GM19025 (cell line): ENCODE measurements at regions not wholly inside any gene's neighbourhood (a gene's known extent, or its start where the extent isn't known, plus 50 kb on each side); places are given as distances from the start of the nearest gene placed in this dataset.

Source experiments
- ATAC-seq: cut with Tn5 transposase; IDR thresholded peaks from one replicate; pipeline ENCODE4 v1.9.1; 2021; ENCODE audit warnings: mild to moderate bottlenecking, low read depth, moderate library complexity; ENCODE audit not compliant: unreplicated experiment

GRCh38 chr12:92089559-92089958 lies 56.1 kb downstream of the BTG1 start:
- ATAC-seq, result no peak

DNA sequence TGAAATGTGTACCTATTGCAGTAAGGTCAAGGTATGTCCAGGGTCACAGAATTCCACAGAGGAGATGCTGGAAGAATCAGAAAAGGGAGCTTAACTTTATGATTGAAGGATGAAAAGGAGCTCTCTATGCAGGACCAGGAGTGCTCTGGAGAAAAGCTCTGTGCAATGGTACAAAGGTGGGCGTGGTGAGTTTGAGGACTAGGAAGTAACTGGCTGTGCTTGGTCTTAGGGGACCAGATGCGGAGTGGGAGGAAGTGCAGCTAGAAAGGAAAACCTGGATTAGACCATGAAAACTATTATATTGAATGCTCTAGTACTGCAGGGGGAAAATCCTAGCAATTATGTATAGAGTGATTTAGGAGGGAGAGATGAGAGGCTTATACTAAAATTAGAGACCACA lies 56.8 kb downstream of the BTG1 start:
- ATAC-seq, result no peak

DNA sequence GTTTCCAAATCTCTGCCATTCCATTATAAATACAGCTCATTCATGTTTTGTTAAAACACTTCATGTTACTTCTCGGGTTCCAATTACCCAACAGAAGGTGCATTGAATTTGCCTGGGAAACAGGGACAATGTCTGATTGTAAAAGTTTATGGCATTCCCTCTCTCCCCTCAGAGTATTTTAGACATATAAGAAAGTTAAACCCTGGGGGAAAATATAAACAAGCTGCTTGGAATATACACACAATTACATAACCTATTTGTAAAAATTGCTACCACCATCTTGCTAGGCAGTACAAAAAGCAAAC lies 60.0 kb downstream of the BTG1 start:
- ATAC-seq, result no peak

DNA sequence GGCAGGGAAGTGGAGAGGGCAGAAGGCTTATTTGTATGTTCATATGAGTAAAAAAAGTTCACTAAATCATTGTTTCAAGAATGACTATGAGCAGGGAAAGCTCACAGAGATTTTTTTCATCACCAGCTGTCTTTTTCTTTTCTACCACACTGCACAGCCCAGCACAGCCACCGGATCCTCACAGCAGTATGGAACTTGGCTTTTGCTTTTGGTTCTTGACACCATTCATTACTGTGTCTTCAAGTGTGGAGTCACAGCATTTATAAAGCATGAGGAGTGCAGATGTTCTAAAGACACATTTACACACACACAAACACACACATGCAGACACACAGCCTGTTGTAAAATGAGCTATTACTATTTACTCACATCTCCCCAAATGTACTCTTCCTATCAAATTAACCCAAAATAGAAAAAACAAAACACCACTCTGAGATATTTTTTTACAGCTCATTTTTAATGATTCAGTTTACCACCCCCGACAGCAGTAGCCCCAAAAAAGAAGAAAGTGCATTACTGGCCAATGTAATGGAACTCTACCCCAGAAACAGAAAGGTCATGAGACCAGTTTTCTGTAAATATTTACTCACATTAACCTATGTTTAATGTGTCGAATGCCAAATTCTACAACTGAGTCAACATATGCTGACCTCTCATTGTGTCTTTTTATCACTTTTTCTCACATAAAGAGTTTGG lies 60.5 kb downstream of the BTG1 start:
- ATAC-seq, result no peak

DNA sequence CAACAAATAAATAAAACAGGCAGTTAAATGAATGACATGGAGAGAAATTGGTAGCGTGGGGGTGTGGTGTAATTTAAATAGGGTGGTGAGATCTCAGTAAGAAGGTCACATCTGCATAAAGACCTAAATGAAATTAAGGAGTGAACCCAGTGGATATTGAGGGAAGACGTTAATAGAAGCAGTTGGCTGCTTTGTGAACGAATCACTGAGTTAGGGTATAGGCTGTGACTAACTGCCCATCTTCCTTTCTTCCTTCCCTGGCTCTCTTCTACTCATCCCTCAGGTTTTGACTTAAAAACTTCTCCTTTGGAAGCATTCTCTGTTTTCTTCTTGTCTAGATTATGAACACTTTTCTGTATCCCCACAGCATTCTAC lies 64.7 kb downstream of the BTG1 start:
- no peak for ATAC-seq

- no peak for ATAC-seq
Measured at GRCh38 chr12:92079054-92079385, 66.6 kb downstream of the BTG1 start.

DNA sequence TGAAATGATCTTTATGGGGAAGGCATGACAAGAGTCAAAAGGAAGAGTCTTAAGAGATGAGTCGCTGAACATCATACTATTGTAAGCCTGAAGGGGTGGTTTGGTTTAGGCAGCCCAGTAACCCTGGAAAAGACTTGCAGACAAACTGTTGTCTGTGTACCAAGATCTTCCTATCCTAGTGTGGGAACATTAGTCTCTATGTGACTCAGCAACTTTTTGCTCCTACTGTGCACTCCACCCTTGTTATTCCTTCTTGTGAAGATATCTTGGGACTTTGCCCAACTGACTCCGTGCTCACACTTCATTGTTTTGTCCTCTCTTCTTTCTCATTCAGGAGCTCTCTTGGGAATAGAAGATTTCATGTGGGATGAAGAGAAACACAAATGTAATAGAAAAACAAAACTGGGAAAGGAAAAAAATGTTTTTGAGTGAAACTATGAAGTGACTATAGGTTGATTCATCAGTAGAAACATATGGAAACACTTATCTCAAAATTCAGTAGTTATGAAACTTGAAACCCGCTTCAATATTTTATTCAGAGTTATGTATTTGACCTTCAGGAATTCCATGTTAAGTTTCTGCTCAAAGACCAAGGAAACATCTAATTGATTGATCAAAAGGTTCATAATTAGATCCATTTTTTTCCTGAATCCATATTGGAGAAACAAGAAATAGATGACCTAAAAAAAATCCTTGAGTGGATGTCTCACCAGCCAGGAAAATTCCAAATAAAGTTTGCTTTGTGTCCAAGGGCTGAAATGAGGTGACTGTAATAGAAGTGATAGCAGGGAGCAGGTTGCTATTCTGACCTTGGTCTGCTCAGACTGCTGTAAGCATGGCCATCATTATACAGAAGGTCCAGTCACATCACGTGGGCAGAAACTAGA lies 67.2 kb downstream of the BTG1 start:
- ATAC-seq, result no peak

DNA sequence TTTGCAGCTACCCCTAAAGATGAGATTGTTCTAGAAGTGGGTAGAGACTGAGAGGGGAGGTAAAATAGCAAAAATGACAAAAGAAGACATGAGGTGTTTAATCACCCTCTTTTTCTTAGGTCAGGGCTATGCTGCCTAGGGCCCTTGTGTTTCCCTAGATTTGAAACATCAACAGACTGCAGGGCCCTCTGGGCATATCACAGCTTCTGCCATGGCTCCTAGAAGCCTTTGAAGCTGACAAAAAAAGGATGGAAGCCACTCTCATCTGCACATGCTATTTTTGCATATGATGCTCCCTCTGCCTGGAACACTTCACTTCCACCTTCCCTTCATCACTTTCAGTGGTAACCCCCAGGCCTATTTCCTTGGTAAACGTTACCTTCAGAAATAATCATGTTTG lies 68.1 kb downstream of the BTG1 start:
- ATAC-seq, result no peak

- ATAC-seq, result no peak
Measured at GRCh38 chr12:92076101-92076500, 69.5 kb downstream of the BTG1 start.

DNA sequence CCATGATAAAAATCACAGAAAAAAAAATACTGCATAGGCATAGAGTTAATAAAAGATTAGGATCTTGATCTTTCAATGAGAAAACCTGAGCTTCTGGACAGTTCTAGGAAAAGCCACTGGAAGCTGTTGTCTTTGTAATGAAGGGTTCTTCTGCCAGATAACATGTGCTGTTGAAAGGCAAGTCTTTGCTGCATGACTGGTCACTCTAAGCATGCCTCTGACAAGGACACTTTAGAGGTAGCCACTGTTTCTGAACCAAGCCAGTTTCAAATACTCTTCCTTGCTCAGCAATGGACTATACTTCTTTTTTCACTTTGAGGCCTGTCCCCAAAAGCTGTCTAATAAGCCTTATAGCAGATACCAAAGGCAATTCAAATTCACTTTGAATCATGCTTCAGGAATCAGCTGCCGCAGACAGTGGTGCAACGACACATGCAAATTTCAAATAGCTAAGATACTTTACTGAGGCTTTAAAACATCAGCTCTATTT lies 70.2 kb downstream of the BTG1 start:
- no peak for ATAC-seq

DNA sequence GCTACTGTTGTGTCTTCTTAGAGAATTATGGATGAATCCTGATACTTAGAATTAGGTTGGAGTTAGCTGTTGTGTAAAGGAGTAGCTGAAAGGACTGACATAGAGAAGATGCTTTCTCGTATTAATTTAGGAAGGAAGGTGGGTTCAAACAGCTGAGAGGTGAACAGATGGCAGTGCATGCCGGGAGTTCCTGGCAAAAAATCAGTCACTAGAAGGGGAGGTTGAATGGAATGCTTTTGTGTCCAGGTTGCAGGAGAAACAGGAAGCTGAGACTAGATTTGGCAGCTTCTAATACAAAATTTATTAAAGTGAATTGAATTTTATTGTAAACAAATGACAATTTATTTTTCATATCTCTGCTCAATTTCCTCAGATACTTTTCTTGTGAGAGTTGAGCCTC lies 70.8 kb downstream of the BTG1 start:
- ATAC-seq, result no peak

DNA sequence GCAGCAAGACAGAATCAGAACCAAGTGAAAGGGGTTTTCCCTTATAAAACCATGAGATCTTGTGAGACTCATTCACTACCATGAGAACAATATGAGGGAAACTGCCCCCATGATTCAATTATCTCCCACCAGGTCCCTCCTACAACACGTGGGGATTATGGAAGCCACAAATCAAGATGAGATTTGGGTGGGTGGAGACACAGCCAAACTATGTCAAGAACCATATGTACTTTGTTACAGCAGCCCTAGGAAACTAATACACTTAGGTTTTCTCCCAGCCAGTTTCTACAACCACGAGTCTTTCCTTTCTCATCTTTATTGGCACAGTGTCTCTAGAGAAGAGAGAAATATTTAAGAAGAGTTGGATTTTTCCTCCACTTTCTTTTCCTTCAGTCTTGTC lies 72.6 kb downstream of the BTG1 start:
- no peak for ATAC-seq

DNA sequence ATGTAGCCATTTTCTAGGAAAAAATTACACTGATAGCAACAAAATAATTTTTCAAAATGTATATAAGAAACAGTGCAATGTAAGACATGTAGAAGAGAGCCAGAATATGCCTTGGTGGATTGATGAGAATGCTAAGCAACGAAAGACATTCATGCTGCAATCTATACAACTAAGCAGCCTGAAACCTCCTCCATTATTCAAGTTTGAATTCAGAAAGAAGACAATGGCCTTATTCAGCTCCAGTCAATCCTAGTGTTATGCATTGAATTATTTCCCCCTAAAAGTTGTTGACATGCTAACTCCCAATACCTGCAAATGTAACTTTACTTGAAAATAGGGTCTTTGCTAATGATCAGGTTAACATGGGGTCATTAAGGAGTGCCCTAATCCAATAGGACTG lies 73.5 kb downstream of the BTG1 start:
- ATAC-seq, result no peak

DNA sequence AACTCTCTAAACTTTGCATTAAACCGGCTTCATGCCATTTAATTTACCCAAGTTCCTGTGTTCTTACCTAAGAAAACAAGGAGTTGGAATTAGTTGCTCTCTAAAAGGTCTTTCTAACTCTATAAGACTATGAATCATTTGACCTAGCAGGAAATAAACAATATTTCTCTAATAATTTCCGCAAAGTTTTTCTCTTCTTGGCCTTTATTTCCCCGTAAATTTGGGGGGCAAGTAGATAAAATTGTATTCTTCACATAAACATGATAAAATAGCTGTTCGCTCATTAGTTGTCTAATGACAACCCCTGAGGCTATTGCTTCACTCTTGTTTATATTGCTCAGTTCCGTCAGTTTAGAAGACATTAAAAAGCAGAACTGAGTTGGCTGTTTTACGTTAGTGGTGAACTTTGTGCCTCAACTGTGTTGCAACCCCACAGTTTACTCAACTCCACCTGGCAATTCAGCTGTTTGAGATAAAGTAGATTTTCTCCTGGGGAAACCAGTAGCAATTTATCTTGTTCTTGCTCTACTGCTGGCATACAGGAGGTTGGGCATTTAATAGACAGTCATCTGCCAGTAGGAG lies 74.7 kb downstream of the BTG1 start:
- ATAC-seq, result no peak

DNA sequence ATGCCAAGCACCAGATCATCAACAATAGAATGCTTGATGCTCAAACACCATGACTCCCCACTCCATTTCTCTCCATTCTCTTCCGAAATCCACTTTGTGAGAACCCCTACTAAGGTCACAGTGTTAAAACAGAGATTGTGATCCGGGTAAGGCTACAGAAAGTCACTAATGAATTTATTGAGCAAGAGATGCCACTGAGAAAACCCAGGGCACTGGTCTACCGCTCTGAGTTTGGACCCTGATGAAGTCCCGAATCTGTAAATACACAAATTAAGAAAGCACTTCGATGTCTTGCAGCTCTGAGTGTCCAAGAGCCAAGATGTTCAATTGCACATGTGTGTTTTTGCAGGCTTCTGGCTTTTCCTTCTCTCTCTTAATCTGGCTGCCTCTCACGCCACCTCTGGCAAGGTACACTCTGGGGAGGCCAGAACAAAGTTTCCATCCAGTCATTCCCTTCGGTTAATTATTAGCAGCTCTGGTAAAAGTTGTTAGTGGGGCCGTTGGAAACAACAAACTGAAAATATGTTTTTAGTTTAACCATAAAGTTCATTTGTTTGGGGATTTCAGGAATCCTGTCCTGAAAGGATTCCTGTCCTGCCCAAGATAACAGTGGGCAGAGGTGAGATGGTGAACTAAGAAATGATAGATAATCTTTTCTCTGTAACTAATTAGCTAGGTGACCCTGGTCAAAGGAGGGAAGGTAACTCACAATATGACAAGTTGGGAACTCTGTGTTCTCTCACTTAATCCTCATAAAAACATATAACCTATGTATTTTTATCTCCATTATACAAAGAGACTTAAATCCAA lies 75.4 kb downstream of the BTG1 start:
- peak; percentile 51 for ATAC-seq

DNA sequence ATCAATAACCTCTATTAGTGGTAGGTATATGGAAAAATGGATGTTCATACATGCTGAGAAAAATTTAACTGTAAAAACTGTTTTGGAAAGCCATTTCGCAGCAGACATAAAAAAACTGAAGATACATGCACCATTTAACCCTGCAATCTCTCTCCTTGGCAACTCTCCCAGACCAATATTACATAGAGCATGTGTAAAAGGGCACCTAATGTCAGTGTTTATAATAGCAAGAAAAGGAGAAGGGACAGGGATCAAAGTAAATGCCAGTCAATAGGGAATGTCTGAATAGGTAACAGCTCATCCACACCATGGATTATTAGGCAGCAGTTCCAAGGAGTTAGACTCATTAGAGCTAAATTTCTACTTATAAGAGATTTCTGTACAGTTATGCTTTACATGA lies 77.2 kb downstream of the BTG1 start:
- ATAC-seq, result no peak

GRCh38 chr12:92065639-92066038 lies 80.0 kb downstream of the BTG1 start:
- ATAC-seq, result no peak

- peak; percentile 70 for ATAC-seq
Measured at GRCh38 chr12:92065018-92065499, 80.6 kb downstream of the BTG1 start.

DNA sequence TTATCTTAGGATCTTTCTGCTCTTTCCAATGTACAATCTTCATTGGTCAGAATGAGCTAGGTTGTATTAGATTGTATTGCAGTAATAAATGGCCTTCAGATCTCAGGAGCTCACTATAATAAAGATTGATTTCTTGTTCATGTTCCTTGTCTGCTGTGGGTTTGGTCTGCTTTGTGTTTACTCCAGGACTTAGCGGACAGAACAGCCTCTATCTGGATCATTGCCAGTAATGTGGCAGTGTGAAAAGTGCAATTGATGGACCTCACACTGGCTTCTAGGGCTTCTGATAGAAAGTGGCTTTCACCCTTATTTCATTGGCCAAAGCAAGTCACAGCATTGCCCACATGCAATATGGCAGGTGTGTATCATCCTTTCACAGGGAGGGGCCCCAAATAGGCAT lies 81.2 kb downstream of the BTG1 start:
- no peak for ATAC-seq

GRCh38 chr12:92063641-92064040 lies 82.0 kb downstream of the BTG1 start:
- no peak for ATAC-seq
